GM19328 (cell line): ENCODE measurements at regions not wholly inside any gene's neighbourhood (a gene's known extent, or its start where the extent isn't known, plus 50 kb on each side); places are given as distances from the start of the nearest gene placed in this dataset.
A peak's percentile ranks its signal among the peaks of the same experiment; 100 is the strongest.
"Not testable (repeated sequence)": the region's sequence is repeated elsewhere in the genome, so short reads cannot be mapped to it uniquely, and the experiment has no call there.

Source experiments
- ATAC-seq: cut with Tn5 transposase; IDR thresholded peaks from one replicate; pipeline ENCODE4 v1.9.1; 2021; ENCODE audit warnings: mild to moderate bottlenecking, moderate library complexity; ENCODE audit not compliant: unreplicated experiment

DNA sequence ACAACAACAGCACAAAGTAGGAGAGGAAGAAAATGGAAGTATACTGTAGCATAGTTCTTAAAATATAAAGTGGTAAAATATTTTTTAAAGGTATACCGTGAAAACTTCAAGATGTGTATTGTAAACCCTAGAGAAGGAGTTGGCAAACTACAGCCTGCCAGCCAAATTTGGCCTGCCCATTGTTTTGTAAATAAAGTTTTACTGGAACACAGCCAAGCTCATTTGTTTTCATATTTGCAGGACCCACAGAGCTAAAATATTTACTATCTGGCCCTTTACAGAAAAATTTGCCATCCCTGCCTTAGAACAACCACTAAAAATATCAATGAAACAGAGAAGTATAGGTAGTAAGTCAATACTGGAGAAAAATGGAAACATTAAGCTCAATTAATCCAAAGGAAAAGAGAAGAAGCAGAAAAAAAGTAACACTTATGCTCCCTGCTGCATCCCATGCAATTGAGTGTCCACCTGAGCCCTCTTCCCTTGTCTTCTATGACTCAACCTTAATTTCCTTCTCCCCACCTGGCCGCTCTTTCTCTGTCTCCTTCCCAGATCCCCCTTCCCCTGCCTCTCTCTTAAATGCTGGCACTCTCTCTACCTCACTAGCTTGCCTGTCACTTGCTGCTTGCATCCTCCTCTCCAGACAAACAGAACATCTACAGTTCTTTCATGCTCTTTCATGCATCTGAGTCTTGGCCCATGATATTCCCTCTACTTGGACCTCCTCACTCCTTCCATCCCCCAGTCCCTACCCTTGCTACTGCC, 50.6 kb upstream of the FER start:
- no peak for ATAC-seq

- ATAC-seq, result no peak
These were observed 51.3 kb upstream of the FER start for GRCh38 chr5:108696407-108696806.

DNA sequence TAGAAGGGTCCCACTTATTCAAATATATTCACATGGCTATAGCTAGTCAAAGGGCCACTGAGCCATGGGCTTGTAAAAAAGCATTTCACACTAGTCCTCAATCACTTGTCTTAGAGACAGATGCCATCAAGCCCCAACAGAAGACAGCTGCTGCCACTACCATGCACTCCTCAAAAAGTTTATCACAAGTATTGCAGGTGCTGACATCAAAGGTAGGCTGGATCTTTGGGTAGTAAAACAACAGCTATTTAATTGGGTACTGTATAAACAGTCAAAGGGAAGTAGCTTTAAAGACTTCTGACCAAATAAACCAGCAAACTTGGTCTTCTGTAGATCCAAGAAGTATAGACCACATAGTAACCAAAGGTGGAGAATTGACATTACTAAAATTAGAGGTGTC, 59.2 kb upstream of the FER start:
- no peak for ATAC-seq

- no peak for ATAC-seq
These were observed 60.0 kb upstream of the FER start for GRCh38 chr5:108687595-108688200.

DNA sequence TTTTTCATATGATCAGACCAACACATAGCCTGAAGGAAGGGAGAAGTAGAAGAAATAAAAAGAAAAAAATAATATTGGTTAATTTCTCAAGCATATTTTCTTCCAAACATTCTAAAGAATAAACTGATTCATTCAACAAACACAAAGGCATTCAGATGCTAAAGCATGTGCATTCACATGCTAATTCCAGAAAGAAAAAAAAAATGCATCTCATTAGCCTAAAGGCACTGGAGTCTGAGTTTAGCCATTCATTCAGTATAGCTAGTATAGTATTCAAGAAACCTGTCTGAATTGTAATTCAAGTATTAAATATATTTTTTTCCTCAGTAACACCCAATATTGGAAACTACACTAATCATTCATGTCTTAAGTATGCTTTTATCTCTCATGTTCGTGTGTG, 61.0 kb upstream of the FER start:
- ATAC-seq, result no peak

DNA sequence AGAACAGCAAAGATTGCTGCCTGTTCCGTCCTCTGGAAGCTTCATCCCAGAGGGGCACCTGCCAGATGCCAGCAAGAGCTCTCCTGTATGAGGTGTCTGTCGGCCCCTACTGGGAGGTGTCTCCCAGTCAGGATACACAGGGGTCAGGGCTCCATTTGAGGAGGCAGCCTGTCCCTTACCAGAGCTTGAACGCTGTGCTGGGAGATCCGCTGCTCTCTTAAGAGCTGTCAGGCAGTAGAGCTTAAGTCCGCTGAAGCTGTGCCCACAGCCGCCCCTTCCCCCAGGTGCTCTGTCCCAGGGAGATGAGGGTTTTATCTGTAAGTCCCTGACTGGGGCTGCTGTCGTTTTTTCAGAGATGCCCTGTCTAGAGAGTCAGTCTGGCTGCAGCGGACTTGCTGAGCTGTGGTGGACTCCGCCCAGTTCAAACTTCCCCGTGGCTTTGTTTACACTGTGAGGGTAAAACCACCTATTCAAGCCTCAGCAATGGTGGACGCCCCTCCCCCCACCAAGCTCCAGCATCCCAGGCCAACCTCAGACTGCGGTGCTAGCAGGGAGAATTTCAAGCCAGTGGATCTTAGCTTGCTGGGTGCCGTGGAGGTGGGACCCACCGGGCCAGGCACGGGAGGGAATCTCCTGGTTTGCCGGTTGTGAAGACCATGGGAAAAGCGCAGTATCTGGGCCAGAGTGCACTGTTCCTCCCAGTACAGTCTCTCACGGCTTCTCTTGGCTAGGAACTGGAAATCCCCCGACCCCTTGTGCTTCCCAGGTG, 62.1 kb upstream of the FER start:
- not testable (repeated sequence) for ATAC-seq

DNA sequence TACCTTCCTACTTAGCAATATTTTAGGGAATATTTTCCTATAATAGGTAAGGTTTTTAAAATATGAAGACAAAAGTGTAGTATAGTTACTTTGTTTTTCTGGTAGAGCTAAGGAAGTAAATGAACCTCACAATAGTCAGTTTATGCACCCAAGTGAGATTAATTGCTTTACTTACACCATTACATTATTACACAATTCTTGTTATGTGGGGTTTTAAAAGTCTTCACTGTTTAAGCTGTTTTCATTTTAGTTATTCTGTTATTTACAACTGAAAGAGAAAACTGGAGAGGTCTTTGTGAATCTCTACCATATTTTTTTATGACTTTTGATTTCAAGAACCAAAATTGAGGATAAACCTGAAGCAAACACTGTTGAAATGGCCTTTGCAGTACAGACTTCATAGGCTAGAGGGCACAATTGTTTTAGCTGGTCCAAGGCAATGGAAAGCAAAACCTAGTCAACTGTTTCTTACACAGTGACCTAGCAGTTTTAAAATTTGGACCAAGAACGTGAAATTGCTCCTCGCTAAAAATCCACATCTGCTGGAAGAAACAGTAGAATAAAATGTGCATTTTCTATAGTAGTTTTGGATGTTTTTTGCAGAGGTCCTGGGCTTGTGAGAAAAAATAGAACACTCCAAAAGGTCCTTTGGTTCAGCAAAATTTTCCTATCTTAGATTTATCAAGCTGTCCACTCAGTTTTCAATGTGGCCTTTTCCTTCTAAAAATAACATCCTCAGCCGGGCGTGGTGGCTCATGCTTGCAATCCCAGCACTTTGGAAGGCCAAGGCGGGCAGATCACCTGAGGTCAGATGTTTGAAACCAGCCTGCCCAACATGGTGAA, 66.4 kb upstream of the FER start:
- peak; percentile 84 for ATAC-seq

DNA sequence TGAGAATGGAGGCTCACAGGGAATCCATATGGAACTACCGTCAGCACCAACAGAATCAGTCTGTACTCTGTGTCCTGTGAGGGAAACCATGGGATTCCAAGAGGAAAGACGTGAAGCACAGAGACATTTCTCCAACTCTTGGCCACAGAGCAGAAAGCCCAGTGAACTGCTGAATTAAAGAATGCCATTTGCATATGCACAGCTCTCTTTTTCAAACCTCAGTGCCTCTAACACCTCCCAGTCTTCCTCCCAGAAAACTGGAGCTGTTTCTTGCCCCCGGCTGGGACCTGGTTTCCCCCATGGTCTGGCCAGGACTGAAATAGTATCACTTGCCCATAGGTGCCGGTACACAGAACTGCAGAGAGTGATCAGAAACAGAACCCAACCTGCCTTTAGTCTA, 69.6 kb upstream of the FER start:
- no peak for ATAC-seq

GRCh38 chr5:108675736-108676135, 72.0 kb upstream of the FER start:
- ATAC-seq, result no peak

DNA sequence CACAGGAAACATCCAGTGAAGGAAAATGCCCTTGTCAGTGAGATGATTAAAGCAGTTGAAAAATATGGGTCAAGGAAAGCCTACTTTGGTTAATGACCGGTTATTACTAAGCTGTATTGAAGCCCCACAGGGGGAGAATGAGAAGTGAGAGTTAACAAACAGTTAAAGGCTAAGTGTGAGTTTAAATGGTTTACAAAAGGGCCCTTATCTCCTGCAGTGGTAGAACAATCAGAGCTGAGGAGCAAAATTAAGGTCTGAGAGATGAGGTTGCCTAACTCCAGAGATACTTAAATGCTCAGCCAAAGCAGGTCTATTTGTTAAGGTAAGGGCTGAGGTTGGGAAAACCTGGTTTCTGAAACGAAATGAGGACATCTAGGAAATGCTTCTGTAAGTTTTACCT, 75.1 kb upstream of the FER start:
- no peak for ATAC-seq

DNA sequence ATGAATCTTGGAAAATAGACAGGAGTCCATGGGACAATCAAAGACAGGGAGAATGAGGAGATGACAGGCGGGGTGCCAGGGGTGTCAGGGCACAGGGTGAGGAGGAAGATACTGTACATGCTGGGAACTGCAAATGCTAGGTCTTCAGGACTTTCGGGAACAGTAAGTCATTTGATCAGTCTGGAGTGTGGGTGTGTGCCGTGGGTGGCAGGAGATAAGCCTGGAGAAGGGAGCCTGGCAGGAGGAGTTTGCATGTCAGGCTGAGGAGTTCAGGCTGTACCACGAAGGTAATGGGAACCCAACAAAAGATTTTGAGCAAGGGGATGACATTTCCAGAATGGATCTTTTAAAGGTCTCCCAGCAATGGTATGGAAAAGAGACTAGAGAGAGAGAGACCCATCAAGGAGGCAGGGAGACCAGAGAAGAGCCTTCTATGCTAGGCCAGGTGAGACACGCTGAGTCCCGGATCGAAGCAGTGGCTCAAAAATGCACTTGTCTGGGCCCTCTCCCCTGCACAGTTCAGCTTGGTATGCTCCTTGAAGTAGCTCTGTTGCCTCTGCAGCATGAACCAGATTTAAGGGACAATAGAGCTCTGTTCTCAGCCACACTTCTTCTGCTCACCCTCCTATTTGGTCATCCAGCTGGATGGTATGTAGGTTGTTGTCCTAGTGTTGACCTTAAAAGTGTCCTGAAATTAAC, 77.0 kb upstream of the FER start:
- ATAC-seq, result no peak

DNA sequence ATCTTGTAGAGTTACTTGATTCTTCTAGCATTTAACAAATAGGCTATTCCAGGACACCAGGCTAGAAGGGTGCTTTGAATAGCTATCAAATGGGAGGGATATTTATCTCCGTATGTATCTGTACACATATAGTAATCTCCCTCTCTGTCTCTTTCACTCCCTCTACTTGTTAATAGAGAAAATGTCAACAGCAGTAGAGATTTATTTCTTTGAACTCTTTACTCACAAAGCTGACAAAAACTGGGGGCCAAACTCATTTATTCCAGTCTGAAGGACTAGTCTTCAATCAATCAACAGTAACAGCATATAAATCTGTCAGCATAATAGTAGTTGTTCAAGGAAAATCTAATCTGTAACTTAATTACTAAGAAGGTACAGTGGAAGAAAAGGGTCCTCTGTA, 78.2 kb upstream of the FER start:
- no peak for ATAC-seq

- no peak for ATAC-seq
These were observed 86.0 kb upstream of the FER start for GRCh38 chr5:108661590-108662219.

- ATAC-seq, result no peak
These were observed 86.7 kb upstream of the FER start for GRCh38 chr5:108661024-108661423.

DNA sequence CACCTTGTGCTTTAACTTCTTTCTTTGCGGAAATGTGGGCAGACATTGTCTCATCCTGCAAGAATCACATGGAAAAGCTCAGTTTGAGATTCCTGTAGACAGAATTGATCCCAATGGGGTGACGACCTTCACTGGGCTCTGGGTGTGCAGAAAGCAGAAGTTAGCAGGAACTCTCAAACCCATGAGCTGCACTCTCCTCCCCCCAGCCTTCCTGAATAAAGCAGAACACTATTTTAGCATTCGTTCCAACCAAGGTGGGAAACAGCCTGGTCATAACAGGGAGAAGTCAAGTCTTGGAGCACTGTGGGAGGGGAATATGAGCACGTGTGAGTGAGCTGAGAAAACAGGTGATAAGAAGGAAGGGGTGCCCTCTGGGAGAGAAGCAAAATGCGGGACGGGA, 87.4 kb upstream of the FER start:
- no peak for ATAC-seq

DNA sequence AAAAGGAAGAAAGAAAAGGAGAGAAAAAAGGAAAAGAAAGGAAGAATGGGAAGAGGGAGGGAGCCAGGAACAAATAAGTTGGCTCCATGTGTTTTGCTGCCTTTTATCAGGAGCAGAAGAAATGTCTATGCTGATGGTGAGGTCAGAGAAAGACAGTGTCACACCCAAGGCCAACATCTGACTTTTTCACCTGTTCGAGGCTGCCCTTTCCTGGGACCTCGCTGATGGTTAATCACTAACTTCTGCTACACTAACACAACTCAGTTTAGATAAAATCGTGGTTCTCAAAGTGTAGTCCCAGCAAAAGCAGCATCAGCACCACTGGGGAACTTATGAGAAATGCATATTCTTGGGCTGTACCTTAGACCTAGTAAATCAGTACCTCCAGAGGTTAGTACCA, 88.2 kb upstream of the FER start:
- ATAC-seq, result no peak

DNA sequence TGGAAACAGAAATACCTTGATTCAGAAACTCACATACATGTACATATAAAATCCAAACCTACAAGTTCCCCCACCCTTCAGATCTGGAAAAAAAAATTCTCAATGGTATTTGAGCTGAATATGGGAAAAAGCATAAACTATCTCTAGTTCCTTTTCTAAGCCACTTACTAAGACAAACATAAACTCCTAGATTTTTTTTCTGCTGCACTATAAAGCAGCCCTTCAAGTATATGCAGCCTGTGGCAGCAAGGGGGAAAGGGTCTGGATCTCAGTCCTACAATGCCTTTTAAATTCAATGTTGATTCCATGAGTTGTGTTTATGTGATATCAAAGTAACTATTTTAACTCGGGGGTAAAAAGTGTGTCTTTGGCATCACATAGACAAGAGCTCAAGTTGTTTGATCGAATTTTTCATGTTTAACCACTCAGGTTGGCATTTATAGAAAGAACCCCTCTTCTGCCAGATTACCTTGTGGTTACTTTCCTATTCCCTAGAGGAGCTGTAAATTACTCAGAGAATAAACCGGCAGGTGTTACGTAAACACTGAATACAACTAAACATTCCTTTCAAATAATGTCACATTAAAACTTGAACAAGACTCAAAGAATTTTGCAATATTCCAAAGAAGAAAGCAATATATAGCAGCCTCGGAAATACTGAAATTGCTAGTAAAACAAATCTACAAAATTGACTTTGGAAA, 91.8 kb upstream of the FER start:
- no peak for ATAC-seq

DNA sequence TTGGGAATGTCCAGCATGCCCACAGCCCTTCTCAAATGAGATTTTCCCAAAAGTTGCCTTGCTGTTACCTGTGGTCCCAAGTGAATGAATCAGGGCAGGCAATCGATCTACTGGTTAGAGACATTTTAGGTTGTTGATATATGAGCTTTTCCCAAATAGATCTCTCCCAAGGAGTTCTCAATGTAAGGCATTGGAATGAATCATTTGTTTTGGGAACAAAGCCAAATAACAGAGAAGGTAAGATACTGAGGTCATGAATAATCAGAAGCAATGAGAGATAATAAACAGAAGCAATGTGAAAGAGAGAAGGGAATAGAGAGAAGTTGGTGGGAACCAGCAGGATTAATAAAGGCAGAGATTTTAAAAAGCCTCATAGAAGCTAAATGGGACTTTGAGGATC, 93.6 kb upstream of the FER start:
- ATAC-seq, result no peak

GRCh38 chr5:108653201-108653600, 94.5 kb upstream of the FER start:
- no peak for ATAC-seq

DNA sequence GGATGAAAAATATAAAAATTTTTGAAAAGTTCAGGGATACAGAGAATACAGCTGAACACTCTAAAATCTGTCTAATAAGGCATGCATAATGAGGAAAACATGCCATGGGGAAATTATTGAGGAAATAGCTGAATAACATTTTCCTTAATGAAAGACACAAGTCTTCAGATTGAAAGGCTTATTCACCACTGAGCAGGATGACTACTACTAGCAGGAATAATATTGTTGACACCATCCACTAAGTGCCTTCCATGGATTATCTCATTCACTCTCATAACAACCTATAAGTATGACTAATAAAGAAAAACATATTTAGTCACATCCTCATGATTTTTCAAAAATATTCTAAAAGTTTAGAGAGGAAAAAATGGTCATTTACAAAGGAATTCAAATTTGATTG, 96.7 kb upstream of the FER start:
- no peak for ATAC-seq
